ENCODE measurements at regions not wholly inside any gene's neighbourhood (a gene's known extent, or its start where the extent isn't known, plus 50 kb on each side); places are given as distances from the start of the nearest gene placed in this dataset.

GRCh38 chrX:39211501-39211900 is 410.2 kb downstream of the MID1IP1 start:
- Histone ChIP-seq H3K79me2 (ENCODE audit: insufficient read depth, low read length) (no peaks in the 10 kb centered on the region), H3F3A (ENCODE audit: insufficient read depth, low read length) (no peaks in the 10 kb centered on the region), H3K9ac (ENCODE audit: low read length) (no peak overlapping the region), H3K27me3 (ENCODE audit: insufficient read depth, low read length) (no peaks in the 10 kb centered on the region), H3K9me2 (ENCODE audit: low read depth, low read length) (no peaks in the 10 kb centered on the region), H4K20me1 (ENCODE audit: insufficient read depth, low read length) (no peaks in the 10 kb centered on the region), H2AFZ (ENCODE audit: low read length) (no peak overlapping the region), H3K4me1 (ENCODE audit: insufficient read depth, low read length, severe bottlenecking) (no peaks in the 10 kb centered on the region), H3K27ac (ENCODE audit: low read depth, low read length, poor library complexity, severe bottlenecking) (no peak overlapping the region), H3K36me3 (ENCODE audit: insufficient read depth, low read length) (no peaks in the 10 kb centered on the region), H3K4me2 (ENCODE audit: low read length) (no peak overlapping the region), H3K4me3 (ENCODE audit: low read depth, low read length, poor library complexity, severe bottlenecking) (no peak overlapping the region), H3K9me3 (ENCODE audit: low read length) (no peaks in the 10 kb centered on the region)
- TF ChIP-seq EZH2 (IDR thresholded peaks at IDR 0.05; ENCODE audit: borderline replicate concordance, low read length) (no peak), CTCF (IDR thresholded peaks at IDR 0.05; ENCODE audit: low read length) (no peak)

GRCh38 chrX:39212456-39212855 is 411.2 kb downstream of the MID1IP1 start:
- no peaks in the 10 kb centered on the region for H3K79me2 ChIP-seq (ENCODE audit: insufficient read depth, low read length)
- no peak for TF ChIP-seq CTCF (IDR thresholded peaks at IDR 0.05; ENCODE audit: low read length)
- TF ChIP-seq EZH2 (IDR thresholded peaks at IDR 0.05; ENCODE audit: borderline replicate concordance, low read length), result no peak
- H3K27me3 ChIP-seq (ENCODE audit: insufficient read depth, low read length), result no peaks in the 10 kb centered on the region
- H3K9ac ChIP-seq (ENCODE audit: low read length), result no peak overlapping the region
- H2AFZ ChIP-seq (ENCODE audit: low read length), result no peak overlapping the region
- H3K4me3 ChIP-seq (ENCODE audit: low read depth, low read length, poor library complexity, severe bottlenecking), result no peak overlapping the region
- no peaks in the 10 kb centered on the region for H3F3A ChIP-seq (ENCODE audit: insufficient read depth, low read length)
- H3K9me2 ChIP-seq (ENCODE audit: low read depth, low read length), result no peaks in the 10 kb centered on the region
- no peaks in the 10 kb centered on the region for H4K20me1 ChIP-seq (ENCODE audit: insufficient read depth, low read length)
- H3K27ac ChIP-seq (ENCODE audit: low read depth, low read length, poor library complexity, severe bottlenecking), result no peak overlapping the region
- H3K4me1 ChIP-seq (ENCODE audit: insufficient read depth, low read length, severe bottlenecking), result no peaks in the 10 kb centered on the region
- H3K4me2 ChIP-seq (ENCODE audit: low read length), result no peak overlapping the region
- H3K9me3 ChIP-seq (ENCODE audit: low read length), result no peaks in the 10 kb centered on the region
- no peaks in the 10 kb centered on the region for H3K36me3 ChIP-seq (ENCODE audit: insufficient read depth, low read length)

GRCh38 chrX:39214387-39215126 is 413.3 kb downstream of the MID1IP1 start:
- H4K20me1 ChIP-seq (ENCODE audit: insufficient read depth, low read length), result no peaks in the 10 kb centered on the region
- H3K27me3 ChIP-seq (ENCODE audit: insufficient read depth, low read length), result no peaks in the 10 kb centered on the region
- H3F3A ChIP-seq (ENCODE audit: insufficient read depth, low read length), result no peaks in the 10 kb centered on the region
- H3K4me3 ChIP-seq (ENCODE audit: low read depth, low read length, poor library complexity, severe bottlenecking), result no peak overlapping the region
- no peak overlapping the region for H3K9ac ChIP-seq (ENCODE audit: low read length)
- no peaks in the 10 kb centered on the region for H3K9me2 ChIP-seq (ENCODE audit: low read depth, low read length)
- no peaks in the 10 kb centered on the region for H3K79me2 ChIP-seq (ENCODE audit: insufficient read depth, low read length)
- no peaks in the 10 kb centered on the region for H3K9me3 ChIP-seq (ENCODE audit: low read length)
- no peak overlapping the region for H2AFZ ChIP-seq (ENCODE audit: low read length)
- no peak overlapping the region for H3K4me2 ChIP-seq (ENCODE audit: low read length)
- TF ChIP-seq EZH2 (IDR thresholded peaks at IDR 0.05; ENCODE audit: borderline replicate concordance, low read length), result no peak
- no peak for TF ChIP-seq CTCF (IDR thresholded peaks at IDR 0.05; ENCODE audit: low read length)
- no peaks in the 10 kb centered on the region for H3K4me1 ChIP-seq (ENCODE audit: insufficient read depth, low read length, severe bottlenecking)
- H3K36me3 ChIP-seq (ENCODE audit: insufficient read depth, low read length), result no peaks in the 10 kb centered on the region
- no peak overlapping the region for H3K27ac ChIP-seq (ENCODE audit: low read depth, low read length, poor library complexity, severe bottlenecking)
